Effector CD8-positive, alpha-beta T cell (primary cell): ENCODE measurements at regions not wholly inside any gene's neighbourhood (a gene's known extent, or its start where the extent isn't known, plus 50 kb on each side); places are given as distances from the start of the nearest gene placed in this dataset.
A peak's percentile ranks its signal among the peaks of the same experiment; 100 is the strongest.

Experiments
- DNase-seq: peaks from one replicate; lab custom pipeline; 2025; lab: John Stamatoyannopoulos, UW

DNA sequence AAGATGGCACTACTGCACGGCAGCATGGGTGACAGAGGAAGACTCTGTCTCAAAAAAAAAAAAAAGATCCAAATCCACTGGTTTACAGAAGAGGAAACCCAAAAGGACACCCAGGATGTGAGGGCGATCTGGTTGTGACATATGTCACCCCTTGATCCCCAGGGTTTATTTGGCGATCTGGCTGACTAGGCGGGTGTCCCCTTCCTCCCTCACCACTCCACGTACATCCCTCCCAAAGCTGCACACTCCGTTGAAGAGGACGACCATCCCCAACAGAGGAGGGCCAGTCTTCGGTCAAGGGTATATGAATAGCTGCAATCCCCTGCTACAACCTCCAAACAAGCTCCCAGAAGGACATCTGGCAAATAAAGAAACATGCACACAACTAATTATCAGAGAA is 111.6 kb downstream of the HTR5A start:
- no peak for DNase-seq

DNA sequence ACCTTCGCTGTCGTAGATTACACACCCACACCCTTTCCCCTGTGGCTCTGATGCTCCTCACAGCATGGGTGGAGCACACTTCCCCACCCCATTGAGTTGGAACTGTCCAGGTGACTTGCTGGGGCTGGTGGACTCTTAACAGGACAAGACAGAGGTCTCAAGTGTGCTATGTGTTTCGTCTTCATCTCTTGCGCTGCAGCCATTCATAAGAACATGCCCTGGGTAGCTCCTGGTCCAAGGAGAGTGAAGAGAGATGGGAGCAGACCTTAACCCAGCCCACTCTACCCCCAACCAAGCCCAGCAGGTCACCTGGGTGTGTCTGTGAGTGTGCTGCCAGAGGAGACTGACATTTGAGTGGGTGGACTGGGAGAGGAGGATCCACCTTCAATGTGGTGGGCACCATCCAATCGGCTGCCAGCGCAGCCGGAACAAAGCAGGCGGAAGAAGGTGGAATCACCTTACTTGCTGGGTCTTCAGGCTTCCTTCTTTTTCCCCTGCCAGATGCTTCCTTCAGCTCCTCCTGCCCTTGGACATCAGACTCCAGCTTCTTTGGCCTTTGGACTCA is 112.4 kb downstream of the HTR5A start:
- no peak for DNase-seq

DNA sequence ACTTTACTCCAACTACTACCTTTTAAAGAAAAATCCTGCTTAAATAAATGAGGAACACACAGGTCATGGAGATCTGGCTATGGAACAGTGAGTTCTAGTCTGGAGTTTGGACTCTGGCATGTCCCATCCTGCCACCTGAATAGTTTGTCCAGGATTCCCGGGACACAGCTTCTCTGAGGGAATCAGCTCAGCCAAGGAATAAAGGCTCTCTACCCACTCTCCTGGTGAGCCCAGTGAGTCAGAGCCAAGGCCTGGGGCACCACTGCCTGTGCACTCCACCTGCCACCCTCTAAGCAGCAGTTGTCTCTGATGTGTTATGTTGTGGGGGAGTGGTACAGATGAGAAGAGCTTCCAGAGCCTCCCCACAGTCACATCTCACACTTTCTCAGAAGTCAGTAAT is 113.5 kb downstream of the HTR5A start:
- no peak for DNase-seq

DNA sequence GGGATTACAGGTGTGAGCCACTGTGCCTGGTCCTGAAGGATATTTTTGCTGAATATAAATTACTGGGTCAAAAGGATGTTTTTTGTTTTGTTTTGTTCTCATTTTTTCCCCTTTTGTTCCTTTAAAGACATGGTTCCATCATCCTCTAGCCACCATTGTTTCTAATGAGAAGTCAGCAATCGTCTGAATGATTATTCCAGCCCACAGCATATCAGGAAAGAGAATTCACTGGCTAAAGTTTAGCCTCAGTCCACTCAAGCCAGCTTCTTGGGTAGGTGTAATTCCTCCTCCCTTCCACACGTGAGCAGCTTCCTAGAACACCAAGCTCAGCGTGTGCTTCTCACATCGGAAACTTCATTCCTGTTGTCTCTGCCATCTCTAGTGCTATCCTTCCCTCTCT is 112.8 kb upstream of the INSIG1 start:
- DNase-seq, result no peak

DNA sequence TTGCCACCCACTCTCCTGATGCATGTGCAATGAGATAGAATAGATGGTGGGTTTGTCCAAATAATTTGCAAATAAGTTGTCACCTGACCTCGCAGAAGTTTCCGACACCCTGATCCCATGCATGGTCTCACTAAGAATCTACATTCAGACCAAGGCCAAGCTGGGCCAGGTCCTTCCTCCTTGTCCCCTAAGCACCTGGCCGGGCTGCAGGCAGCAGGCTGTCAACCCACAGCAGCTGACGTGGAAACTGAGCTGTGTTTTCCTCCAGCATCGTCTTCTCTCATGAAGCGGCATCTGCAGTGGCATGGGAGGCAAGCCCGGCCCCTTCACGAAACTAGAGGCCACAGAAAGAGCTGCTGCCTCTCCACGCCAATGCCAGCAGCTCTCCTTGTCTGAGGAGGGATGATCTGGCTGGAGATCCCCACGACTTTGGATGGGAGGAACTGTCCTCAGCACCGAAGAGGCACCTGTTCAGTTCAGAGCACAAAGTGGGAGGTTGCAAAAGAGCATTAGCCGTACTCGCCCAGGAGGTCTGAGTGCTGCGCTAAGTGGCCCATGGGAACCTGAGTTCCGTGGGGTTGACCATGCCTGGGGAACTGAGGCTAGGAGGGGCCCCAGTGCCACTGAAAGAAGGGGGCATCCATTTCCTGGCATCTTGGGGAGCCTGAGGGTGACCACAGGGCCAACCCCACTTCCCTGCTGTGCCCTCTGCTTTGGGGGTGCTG is 110.5 kb upstream of the INSIG1 start:
- no peak for DNase-seq

DNA sequence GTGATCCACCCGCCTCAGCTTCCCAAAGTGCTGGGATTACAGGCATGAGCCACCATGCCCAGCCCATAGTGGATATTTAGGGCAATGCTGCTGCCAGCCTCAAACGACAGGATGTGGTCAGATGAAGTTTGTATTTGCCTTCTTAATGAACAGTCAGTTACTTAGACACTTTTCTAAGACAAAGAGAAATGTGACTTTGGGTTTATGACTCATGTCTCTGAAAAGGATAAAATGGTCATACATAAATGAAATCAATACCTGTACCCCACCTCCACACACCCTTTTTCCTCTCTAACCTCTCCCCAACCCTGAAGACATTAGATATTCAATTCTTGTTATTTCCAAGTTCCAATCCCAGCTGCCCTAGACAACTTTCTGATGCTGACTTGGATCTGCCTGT is 109.3 kb upstream of the INSIG1 start:
- no peak for DNase-seq

DNA sequence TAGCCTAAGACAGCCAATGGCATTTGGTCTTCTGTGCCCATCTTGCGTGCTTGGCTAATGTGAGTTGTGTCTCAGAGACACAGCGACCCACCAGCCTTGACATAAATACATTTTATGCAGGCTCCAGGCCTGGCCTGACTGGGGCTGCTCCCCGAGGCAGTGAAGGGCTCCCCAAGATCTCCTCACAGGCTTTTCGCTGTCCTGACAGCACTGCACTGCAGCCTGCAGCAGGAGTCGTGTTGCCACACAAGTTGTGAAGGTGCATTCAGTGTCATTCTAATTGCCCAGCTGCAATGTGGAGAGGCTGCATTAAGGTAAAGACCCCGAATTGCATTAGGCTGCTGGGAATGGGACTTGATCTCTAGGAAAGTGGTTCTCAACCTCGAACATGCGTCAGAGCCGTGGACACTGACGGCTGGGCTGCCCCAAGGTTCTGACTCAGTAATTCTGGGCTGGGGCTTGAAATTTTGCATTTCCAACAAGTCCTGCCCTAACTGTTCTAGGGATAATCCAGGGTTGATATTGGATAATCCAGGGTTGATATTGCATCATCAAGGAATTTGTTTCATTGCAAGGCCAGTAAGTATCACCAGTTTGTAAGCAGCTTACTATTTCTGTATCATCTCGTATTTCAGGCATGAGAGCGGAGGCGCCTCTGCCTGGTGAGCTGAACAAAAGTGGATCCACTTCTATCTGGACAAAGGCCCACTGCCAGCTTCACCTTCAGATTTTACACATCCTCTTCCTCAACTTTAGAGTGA is 108.7 kb upstream of the INSIG1 start:
- DNase-seq, result no peak

DNA sequence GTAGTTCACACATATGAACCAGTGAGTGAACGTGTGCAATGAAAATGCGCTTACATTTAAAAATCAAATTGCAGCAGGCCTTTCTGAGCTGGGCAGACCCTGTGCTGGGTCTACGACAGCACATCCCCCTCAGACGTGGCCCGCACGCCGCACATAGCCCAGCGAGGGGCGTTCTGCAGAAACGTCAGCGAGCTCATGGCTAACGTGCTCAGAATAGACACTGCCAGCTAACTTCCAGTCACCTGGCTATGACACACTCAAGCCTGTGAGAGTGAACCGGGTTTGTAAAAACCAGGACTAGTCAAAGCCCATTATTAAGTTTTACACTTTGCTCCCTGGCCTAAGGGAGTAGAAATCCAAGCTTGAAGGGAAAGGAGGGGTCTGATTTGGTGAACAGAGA is 108.1 kb upstream of the INSIG1 start:
- no peak for DNase-seq

DNA sequence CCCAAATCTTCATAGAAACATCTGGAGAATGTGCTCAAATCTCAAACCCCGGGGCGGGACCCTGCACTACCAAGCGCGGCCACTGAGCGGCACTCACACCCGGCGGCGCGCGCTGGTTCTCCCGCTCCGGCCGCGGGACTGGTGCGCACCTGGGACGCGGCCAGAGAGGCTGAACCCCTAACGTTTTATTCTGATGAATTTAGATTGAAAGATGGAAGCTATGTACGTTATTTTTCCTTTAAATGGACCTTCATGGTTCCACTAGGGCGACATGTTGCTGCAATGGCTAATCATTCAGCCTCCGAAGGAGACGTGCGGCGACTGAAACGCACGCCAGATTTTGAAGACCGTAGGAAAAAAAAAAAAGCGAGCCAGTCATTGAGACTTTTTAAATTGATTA is 107.0 kb upstream of the INSIG1 start:
- DNase-seq, result peak; percentile 13

DNA sequence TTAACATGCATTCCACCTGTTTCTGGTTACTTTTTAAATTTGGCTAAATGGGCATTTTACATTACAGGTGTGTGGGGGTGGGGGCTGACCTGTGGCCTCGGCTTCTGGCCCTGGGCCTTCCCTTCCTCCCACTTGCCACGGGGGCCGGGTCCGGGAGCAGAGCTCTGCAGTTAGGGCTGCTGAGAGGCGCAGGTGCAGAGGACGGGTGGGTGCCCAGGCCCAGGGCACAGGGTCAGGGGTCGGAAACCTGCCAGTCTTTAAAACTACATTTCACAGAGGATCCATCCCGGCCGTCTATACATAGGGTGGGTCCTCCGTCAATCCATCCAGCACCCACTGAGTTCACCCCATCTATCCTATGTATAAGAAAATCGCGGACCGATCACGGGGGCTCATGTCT is 106.5 kb upstream of the INSIG1 start:
- DNase-seq, result no peak

DNA sequence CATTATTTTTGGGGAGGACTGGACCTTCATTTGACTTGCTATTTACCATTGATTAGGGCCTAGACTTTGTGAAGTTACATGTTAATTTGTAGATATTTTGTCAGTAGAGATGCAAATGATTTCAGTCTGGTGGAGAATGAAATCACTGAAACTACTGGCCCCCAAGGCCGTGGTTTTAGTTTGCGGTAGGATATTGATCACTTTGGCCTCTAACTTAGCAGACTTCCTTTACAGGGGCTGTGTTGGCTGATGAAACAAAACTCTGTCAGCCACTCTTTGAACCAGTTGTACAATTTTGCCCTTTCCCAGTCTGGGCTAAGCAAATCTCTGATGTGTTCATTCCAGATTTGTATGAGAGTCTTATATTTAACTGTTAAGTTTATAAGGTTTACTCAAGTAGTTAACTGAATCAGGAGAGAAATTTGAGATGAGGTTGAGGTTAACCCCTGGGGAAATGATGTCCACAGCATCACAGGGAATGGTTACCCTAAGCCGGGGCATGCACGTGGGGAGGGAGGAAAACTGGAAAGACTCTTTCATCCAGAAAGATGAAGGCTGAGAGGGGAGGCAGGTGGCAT is 105.7 kb upstream of the INSIG1 start:
- no peak for DNase-seq

DNA sequence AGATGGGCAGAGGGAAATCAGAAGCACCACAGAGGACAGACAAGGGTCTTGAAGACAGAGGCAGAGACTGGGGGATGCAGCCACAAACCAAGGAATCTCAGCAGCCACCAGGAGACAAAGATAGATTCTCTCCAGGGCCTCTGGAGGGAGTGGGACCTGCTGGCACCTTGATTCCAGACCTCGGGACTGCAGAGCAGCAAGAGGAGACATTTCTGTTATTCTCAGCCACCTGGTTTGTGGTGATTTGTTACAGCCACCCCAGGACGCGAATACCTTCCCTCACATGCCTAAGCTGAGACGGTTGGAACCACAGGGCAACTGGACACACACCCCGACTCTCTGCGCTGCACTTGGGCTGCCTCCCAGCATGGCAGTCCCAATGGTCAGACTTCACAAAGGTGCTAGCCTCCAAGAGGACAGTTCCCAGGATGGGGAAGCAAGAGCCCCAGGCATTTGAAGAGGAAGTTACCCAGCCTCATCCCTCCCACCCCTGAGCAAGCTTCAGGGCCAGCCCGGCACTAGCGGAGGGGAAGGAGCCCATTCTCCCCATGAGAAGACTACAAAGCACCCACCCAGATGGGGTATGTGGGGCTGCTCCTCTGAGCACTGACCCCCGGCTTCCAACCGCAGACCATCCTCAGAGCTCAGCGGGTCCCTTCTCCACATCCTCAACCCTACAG is 104.6 kb upstream of the INSIG1 start:
- no peak for DNase-seq

DNA sequence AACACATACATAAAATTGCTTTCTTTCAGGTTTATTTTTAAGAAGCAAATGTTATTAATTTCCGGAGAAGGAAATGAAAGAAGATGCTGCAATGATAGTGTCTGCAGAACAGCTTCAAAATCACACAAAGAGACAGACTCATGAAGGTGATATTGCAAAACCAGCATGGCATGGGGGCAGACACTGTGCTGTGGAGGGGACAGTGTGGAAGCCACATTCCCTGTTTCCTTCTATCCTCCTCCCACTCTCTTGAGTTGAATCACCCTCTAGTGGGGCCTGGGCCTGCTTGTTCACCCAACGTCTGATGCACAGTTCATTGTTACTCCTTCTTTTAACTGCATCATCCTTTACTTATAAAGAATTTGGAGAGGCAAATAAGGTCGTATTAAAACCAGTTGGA is 104.0 kb upstream of the INSIG1 start:
- DNase-seq, result no peak

DNA sequence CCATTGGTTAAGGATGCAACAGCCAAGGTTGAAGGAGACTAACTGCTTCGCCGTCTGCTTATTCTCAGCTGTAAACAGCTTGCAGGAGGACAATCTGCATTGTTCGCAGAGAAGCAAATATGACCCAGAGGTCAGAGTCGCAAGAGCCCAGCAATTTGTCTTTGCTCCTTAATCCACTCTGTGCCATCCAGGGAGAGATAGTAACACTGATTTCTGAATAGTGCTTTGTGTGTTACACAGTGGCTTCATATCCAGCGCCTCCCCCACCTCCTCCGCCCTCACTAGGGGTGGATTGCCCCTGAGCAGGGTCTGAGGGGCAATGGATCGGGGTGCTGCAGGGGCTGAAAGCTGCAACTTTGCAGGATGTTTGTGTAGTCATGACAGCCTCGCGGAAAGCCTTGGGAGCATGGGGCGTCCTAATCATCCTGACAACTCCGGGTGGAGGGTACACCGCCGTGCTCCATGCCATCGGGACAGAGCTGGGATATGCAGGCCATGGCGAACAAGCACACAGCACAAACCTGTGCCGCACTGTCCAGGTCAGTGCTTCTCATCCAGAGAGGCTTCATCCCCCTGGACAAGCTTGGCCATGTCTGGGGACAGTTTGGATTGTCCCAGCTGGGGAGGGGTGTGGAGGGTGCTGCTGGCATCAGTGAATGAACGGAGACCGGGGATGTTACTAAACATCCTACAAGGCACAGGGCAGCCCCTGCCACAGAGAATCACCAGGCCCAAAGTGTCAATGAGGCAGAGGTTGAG is 103.1 kb upstream of the INSIG1 start:
- no peak for DNase-seq

DNA sequence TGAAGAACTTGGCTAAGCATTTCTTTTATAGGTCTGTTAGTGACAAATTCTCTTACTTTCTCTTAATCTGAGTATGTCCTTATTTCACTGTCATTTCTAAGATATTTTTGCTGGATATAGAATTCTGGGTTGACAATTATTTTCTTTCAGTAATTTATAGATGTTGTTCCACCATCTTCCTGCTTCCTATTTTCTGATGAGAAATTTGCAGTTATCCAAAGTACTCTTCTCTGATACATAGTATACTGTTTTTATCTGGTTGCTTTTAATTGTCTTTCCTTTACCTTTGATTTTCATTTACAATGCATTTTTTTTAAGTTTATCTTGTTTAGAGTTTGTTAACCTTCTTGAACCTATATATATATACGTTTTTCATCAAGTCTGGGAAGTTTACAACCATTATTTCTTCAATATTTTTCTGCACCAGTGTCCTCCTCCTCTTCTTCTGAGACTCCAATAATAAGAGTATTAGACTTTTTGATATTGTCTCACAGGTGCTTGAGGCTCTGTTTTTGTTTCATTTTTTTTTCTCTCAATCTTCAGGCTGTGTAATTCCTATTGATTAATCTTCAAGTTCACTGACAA is 101.6 kb upstream of the INSIG1 start:
- no peak for DNase-seq

DNA sequence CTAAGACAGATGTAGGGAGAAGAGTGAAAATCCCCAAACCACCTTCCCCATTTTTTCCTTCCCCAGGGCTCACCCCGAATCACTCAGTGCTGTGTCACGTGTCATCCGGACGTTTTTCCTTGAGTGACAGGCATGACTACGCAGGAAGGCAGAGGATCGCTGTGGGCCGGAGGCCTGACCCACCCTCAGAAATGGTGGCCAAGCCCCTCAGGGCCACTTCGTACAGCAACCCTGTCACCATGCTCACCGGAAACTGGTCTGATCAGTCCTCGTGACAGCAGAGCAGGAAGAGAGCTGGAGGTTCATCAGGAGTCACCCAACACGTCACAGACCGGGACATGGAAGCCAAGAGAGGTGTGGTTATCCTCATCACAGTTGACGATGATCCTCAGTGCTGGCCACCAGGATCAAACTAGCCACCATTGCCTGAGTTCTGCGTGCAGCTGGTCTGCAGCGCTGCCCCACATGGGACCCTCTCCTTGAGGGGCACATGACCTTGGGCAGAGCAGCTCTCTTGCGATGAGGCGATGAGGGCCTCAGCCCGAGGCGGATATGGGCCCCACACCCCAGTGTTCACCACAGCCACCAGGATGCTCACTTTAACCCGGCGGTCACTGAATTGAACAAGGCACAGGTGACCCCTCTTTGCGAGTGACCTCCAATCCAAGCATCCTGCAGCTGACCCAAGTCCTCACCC is 99.3 kb upstream of the INSIG1 start:
- no peak for DNase-seq

DNA sequence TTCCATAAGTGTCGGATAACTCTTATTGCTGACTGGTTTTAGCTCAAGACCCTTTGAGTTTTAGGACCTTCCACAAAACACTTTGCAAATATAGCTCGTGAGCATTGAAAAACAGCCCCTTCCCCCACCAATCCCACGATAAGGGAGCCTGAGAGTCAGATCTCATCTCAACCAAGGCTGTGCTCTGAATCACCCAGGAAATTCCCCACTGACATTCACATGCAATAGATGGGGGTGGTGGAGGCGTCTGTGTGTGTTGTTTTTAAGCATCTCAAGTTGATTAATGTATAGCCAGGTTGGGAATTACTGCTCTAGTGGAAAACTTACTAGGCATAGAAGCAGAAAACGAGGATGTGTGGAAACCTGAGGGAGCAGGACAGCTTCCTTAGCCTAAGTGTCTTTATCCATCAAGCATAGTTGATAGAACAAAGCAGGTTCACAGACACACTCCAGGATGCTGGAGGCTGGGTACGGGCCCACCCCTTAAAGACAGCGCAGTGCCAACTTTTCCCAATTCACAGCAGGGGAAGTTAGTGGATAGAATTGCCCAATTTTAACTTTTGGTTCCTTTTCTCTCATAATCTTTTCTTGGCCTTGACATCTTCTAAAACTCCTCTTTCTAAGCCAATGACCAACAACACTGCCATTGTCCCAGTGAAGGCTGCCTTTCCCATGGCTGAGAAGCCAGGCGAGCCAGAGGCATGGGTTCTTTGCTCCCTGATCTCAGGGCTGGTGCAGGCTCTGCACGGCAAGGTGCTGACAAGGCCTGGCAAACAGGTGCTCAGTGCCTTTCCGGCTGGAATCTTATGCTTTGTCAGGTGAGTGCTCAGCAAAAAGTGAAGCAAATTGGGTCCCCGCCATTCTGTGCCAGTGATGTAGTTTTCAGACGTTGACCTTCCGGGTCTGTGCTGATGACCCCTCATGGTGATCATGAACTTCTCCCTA is 98.5 kb upstream of the INSIG1 start:
- DNase-seq, result no peak

DNA sequence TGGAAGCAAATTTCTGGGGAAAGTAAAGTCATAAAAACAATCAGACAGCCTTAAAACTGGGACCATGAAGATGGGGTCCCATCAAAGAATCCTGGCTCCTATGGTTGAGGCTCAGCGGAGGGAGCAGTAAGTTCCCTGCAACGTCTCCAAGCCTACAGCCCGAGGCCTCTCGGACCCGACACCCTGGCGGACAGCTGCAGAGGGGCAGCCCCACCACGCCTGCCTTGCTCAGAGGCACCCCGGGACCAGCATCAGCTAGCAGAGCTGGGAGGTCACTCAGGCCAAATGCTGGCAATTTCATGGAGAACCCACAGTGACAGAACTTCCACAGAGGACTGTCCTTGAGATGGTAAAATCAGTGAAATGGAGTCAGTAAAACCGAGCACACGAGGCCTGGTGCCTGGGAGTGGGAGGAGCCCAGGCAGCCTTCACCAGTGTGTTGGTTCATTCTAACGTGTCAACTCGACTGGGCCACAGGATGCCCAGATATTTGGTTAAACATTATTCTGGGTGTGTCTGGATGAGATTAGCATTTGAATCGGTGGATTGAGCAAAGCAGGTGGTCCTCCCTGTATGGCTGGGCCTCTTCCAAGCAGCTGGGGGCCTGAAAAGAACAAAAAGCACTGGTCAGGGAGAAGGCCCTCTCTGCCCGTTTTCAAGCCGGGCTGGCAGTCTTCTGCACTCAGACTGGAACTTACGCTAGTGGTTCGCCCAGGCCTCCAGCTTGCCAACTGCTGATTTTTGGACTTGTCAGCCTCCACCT is 96.2 kb upstream of the INSIG1 start:
- no peak for DNase-seq
